Upper lobe of right lung (tissue), 1 donor: ENCODE measurements at regions not wholly inside any gene's neighbourhood (a gene's known extent, or its start where the extent isn't known, plus 50 kb on each side); places are given as distances from the start of the nearest gene placed in this dataset.

ENCODE experiments used
- ATAC-seq: fragments of 200-7000 bp; cut with Tn5 transposase; one replicate; pipeline ENCODE4 v1.9.1; 2020; ENCODE audit warnings: mild to moderate bottlenecking, moderate library complexity
- DNase-seq: peaks from one replicate; pipeline ENCODE4 v3.0.0-alpha.2; 2020
- H3K27ac ChIP-seq: fragments of 200-600 bp; one replicate; pipeline ENCODE4 v1.8.0; 2022
- H3K27me3 ChIP-seq: fragments of 200-600 bp; one replicate; pipeline ENCODE4 v1.8.0; 2022; ENCODE audit warnings: mild to moderate bottlenecking
- H3K36me3 ChIP-seq: fragments of 200-600 bp; one replicate; pipeline ENCODE4 v1.8.0; 2022
- H3K4me1 ChIP-seq: fragments of 200-600 bp; one replicate; pipeline ENCODE4 v1.8.0; 2022
- H3K4me3 ChIP-seq: fragments of 200-600 bp; one replicate; pipeline ENCODE4 v1.8.0; 2022; ENCODE audit warnings: mild to moderate bottlenecking
- H3K9me3 ChIP-seq: fragments of 200-600 bp; one replicate; pipeline ENCODE4 v1.8.0; 2022
- CTCF ChIP-seq: fragments of 200-600 bp; IDR thresholded peaks from one replicate; pipeline ENCODE4 v1.8.0; 2022; ENCODE audit warnings: antibody characterized with exemption
- intact Hi-C: fragments of 100-400 bp; cut with DNase I; formaldehyde crosslinking; loops from one replicate; pipeline ENCODE4 v1.11.0; 2022
- donor health status: DM: no; HTN: yes; CAD: no; lungs with severe emphysema.

- DNase-seq, result no peak
- Histone ChIP-seq H3K27ac (no peak overlapping the region), H3K27me3 (no peaks in the 10 kb centered on the region), H3K4me3 (no peak overlapping the region), H3K4me1 (no peaks in the 10 kb centered on the region), H3K36me3 (no peaks in the 10 kb centered on the region), H3K9me3 (peaks cover 6% of the 10 kb centered on the region)
- no peak for ATAC-seq
- no peak for TF ChIP-seq CTCF
- intact Hi-C loops, result no loop called here
Observed at GRCh38 chr1:29725262-29725661, 488.9 kb downstream of the PTPRU start.

- Histone ChIP-seq H3K9me3 (peaks cover 6% of the 10 kb centered on the region), H3K36me3 (no peaks in the 10 kb centered on the region), H3K4me1 (no peaks in the 10 kb centered on the region), H3K27me3 (no peaks in the 10 kb centered on the region), H3K27ac (no peak overlapping the region), H3K4me3 (no peak overlapping the region)
- no peak for ATAC-seq
- TF ChIP-seq CTCF, result no peak
- no peak for DNase-seq
- intact Hi-C loops, result no loop called here
Observed at GRCh38 chr1:29722598-29722997, 486.3 kb downstream of the PTPRU start.

- DNase-seq (no peak), ATAC-seq (no peak)
- Histone ChIP-seq H3K4me3 (no peak overlapping the region), H3K27ac (no peak overlapping the region), H3K27me3 (no peaks in the 10 kb centered on the region), H3K9me3 (peaks cover 6% of the 10 kb centered on the region), H3K36me3 (no peaks in the 10 kb centered on the region), H3K4me1 (no peaks in the 10 kb centered on the region)
- intact Hi-C loops, result no loop called here
- no peak for TF ChIP-seq CTCF
Observed at GRCh38 chr1:29719253-29719652, 482.9 kb downstream of the PTPRU start.

- Histone ChIP-seq H3K27ac (no peak overlapping the region), H3K9me3 (peaks cover 6% of the 10 kb centered on the region), H3K4me3 (no peak overlapping the region), H3K36me3 (no peaks in the 10 kb centered on the region), H3K4me1 (no peaks in the 10 kb centered on the region), H3K27me3 (no peaks in the 10 kb centered on the region)
- TF ChIP-seq CTCF, result no peak
- ATAC-seq, result no peak
- intact Hi-C loops, result no loop called here
- no peak for DNase-seq
Observed at GRCh38 chr1:29718791-29719190, 482.5 kb downstream of the PTPRU start.

- intact Hi-C loops, result no loop called here
- no peak for DNase-seq
- Histone ChIP-seq H3K27ac (no peak overlapping the region), H3K9me3 (no peaks in the 10 kb centered on the region), H3K4me3 (no peak overlapping the region), H3K4me1 (no peaks in the 10 kb centered on the region), H3K27me3 (no peaks in the 10 kb centered on the region), H3K36me3 (no peaks in the 10 kb centered on the region)
- no peak for ATAC-seq
- TF ChIP-seq CTCF, result no peak
Observed at GRCh38 chr1:29716306-29716705, 480.0 kb downstream of the PTPRU start.

- no peaks in the 10 kb centered on the region for H3K4me1 ChIP-seq
- H3K9me3 ChIP-seq, result no peaks in the 10 kb centered on the region
- H3K27ac ChIP-seq, result no peak overlapping the region
- intact Hi-C loops, result no loop called here
- ATAC-seq (no peak), DNase-seq (no peak)
- no peaks in the 10 kb centered on the region for H3K27me3 ChIP-seq
- no peak overlapping the region for H3K4me3 ChIP-seq
- no peaks in the 10 kb centered on the region for H3K36me3 ChIP-seq
- peak; percentile 16 for TF ChIP-seq CTCF
Observed at GRCh38 chr1:29713857-29714256, 477.5 kb downstream of the PTPRU start.
